ENCODE measurements at regions not wholly inside any gene's neighbourhood (a gene's known extent, or its start where the extent isn't known, plus 50 kb on each side); places are given as distances from the start of the nearest gene placed in this dataset.
A peak's percentile ranks its signal among the peaks of the same experiment; 100 is the strongest.

DNA sequence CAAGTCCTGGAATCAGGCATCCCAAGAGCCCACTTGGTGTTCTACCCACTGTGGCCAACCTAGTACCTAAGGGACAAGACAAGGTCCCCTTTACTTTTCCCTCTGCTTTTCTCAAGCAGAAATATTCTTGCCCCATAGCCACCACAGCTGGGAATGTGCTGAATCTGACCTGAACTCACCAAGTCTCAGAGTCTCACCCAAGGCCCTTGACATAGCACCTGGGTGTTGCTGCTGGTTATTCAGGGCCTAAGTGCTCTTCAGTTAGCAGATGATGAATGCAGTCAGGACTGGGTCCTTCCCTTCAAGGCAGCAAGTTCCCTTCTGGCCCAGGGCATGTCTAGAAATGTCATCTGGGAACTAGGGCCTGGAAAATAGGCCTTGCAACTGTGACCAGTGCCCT, 201.8 kb upstream of the SERP2 start:
- TF ChIP-seq Cebpa-rat (IDR thresholded peaks at IDR 0.05), result no peak
- Histone ChIP-seq H3K27ac (no peak overlapping the region), H3K4me3 (no peak overlapping the region), H3K9me3 (replicated peaks in 1 of 11) (no peaks in the 10 kb centered on the region), H3K27me3 (no peaks in the 10 kb centered on the region), H4K20me1 (no peaks in the 10 kb centered on the region), H3K36me3 (no peaks in the 10 kb centered on the region), H3K9ac (no peak overlapping the region), H3K4me2 (no peak overlapping the region), H3K4me1 (peaks cover 0 to 9% (median 0%) of the 10 kb centered on the region in 10 experiments; a peak in 5 of 20 replicates)

DNA sequence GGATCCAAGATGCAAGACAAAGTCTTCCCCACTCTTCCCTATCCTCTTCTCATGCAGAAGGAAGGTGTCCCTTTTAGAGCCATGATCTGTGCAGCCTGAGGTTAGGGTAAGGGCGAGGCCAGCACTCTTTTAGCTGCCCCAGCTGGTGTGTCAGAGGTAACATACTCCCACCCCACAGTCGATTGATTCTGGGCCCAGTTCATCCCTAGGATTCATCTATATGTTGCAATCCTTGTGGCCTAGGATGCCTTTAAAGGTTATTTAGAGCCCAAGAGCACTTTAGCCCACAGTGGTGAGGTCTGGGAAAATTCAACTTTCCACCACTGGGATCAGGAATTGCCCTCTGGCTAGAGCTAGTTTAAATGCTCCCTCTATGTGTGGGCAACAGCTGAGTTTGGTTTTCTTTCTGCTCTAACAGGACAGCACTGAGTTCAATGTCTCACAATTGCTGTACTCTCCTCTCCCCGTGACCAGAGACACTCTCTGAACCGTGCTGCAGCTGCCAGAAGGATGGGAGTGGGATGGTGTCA, 201.3 kb upstream of the SERP2 start:
- Histone ChIP-seq H3K9ac (no peak overlapping the region), H3K27me3 (no peaks in the 10 kb centered on the region), H4K20me1 (no peaks in the 10 kb centered on the region), H3K27ac (no peak overlapping the region), H3K4me2 (no peak overlapping the region), H3K4me3 (no peak overlapping the region), H3K4me1 (peaks cover 0 to 9% (median 0%) of the 10 kb centered on the region in 10 experiments; a peak in 5 of 20 replicates), H3K36me3 (no peaks in the 10 kb centered on the region), H3K9me3 (replicated peaks in 1 of 11) (no peaks in the 10 kb centered on the region)
- peak in 1 of 11 experiments; percentile 18; a peak in 1 of 22 replicates for TF ChIP-seq Cebpa-rat (IDR thresholded peaks at IDR 0.05)

DNA sequence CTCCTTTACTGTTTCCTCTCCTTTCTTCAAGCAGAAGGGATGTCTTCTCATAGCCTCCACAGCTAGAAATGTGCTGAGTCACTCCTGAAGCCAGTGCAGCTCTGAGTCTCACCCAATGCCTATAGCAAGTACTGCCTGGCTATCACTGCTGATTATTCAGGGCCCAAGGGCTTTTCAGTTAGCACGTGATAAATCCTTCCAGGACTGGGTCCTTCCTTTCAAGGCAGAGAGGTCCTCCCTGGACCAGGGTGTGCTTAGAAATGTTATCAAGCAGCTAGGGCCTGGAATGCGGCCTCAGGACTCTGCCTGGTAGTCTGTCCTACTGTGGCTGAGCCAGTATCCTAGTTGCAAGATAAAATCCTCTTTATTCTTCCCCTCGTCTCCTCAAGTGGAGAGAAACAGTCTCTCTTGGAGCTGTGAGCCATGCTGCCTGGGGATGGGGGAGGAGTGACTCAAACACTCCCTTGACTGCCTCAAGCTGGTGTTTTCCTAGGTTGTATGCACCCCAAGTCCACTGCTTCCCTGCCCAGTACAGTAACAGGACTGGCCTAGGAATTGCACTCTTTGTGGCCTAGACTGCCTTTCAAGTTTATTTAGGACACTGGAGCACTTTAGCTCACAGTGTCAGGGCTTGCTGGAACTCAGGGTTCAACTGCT, 198.7 kb upstream of the SERP2 start:
- Histone ChIP-seq H3K27ac (peak overlapping the region in 4 of 11 experiments; percentile 8 to 51 (median 25); a peak in 5 of 22 replicates), H3K9me3 (replicated peaks in 1 of 11) (no peaks in the 10 kb centered on the region), H3K4me3 (no peak overlapping the region), H3K9ac (no peak overlapping the region), H3K27me3 (no peaks in the 10 kb centered on the region), H4K20me1 (no peaks in the 10 kb centered on the region), H3K36me3 (no peaks in the 10 kb centered on the region), H3K4me2 (peak overlapping the region in 2 of 11 experiments; percentile 13 to 44; a peak in 4 of 22 replicates), H3K4me1 (peaks cover 0 to 9% (median 0%) of the 10 kb centered on the region in 10 experiments; a peak in 5 of 20 replicates)
- TF ChIP-seq Cebpa-rat (IDR thresholded peaks at IDR 0.05), result no peak

DNA sequence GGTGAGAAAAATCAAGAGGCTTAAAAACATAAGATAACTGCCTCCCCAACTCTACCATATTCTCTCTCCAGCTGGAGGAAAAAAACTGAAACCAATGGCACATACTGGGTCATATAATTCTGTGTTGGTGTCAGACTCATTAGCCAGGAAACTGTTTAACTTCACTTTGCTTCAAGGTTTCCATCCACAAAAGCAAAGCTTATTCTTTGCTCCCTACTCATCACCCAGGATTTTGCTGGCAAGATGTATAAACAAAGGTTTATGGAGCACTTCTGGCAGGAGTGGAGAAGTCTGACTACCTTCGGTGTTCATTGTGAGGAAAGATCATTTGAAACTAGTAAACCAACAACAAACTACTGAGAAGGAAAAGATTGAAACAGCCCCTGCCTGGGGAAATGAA, 197.5 kb upstream of the SERP2 start:
- TF ChIP-seq Cebpa-rat (IDR thresholded peaks at IDR 0.05), result no peak
- Histone ChIP-seq H4K20me1 (no peaks in the 10 kb centered on the region), H3K9me3 (replicated peaks in 1 of 11) (no peaks in the 10 kb centered on the region), H3K27ac (no peak overlapping the region), H3K27me3 (no peaks in the 10 kb centered on the region), H3K9ac (no peak overlapping the region), H3K4me1 (peaks cover 0 to 9% (median 0%) of the 10 kb centered on the region in 10 experiments; a peak in 5 of 20 replicates), H3K4me3 (no peak overlapping the region), H3K36me3 (no peaks in the 10 kb centered on the region), H3K4me2 (no peak overlapping the region)

DNA sequence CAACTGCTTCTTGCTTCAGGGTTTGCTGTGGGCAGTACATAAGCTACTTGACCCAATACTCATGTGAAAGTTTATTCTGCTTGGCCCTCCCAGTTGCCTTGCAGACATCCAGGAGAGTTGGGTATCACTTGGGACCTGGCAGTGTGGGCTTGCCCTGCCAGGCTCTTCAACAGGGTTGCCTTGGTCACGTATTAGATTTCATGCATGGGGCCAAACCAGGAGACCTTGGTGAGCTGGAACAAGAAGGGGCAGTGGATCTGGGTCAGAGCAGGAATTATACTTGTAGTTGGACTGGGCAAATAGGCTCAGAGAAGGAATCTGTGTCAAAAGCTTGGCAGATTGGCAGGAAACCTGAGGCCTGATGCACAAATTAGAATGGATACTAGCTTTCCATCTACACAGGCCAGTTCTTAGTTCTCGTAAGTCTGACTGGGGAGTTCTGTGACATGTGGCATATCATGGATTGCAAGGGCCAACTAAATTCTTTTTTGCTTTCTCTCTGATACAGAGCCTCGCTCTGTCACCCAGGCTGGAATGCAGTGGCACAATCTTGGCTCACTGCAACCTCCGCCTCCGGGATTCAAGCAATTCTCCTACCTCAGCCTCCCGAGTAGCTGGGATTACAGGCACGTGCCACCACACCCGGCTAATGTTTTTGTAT, 192.6 kb upstream of the SERP2 start:
- Histone ChIP-seq H3K9me3 (replicated peaks in 1 of 11) (peaks cover 6 to 19% (median 10%) of the 10 kb centered on the region in 11 experiments; a peak in 12 of 22 replicates), H3K4me2 (no peak overlapping the region), H3K4me1 (no peaks in the 10 kb centered on the region), H4K20me1 (no peaks in the 10 kb centered on the region), H3K9ac (no peak overlapping the region), H3K4me3 (no peak overlapping the region), H3K27ac (no peak overlapping the region), H3K27me3 (no peaks in the 10 kb centered on the region), H3K36me3 (no peaks in the 10 kb centered on the region)
- TF ChIP-seq Cebpa-rat (IDR thresholded peaks at IDR 0.05), result no peak

DNA sequence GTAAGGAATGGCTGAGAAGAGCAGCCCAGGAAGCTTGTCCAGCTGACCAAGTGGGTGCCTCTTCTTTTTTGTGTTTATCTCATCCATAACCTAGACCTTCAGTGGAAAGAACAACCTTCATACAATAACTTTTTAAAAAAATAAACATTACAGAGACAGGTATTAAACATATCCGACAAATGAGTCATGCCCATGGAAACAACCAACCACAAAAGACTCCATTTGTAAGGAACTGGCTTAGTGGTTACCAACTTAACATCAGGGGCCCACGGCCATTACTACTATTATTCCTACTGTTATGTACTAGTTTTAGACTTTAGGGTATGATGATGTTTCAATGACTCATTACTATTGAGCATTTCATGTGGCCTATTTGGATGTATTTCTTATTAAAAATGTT, 191.7 kb upstream of the SERP2 start:
- peaks cover 6 to 19% (median 10%) of the 10 kb centered on the region in 11 experiments; a peak in 12 of 22 replicates for H3K9me3 ChIP-seq (replicated peaks in 1 of 11)
- H3K4me1 ChIP-seq, result no peaks in the 10 kb centered on the region
- TF ChIP-seq Cebpa-rat (IDR thresholded peaks at IDR 0.05), result no peak
- H4K20me1 ChIP-seq, result no peaks in the 10 kb centered on the region
- H3K27ac ChIP-seq, result no peak overlapping the region
- no peaks in the 10 kb centered on the region for H3K27me3 ChIP-seq
- no peaks in the 10 kb centered on the region for H3K36me3 ChIP-seq
- H3K4me3 ChIP-seq, result no peak overlapping the region
- no peak overlapping the region for H3K4me2 ChIP-seq
- no peak overlapping the region for H3K9ac ChIP-seq

DNA sequence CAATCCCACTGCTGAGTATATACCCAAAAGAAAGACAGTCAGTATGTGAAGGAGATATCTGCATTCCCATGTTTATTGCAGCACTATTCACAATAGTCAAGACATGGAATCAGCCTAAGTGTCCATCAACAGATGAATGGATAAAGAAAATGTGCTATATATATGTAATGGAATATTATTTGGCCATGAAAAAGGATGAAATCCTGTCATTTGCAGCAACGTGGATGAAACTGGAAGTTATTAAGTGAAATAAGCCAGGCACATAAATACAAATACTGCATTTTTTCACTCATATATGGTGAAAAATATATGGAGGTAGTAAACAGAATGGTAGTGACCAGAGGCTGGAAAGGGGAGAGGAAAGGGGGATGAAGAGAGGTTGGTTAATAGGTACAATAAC, 188.9 kb upstream of the SERP2 start:
- no peak for TF ChIP-seq Cebpa-rat (IDR thresholded peaks at IDR 0.05)
- H3K27ac ChIP-seq, result no peak overlapping the region
- no peaks in the 10 kb centered on the region for H3K36me3 ChIP-seq
- no peak overlapping the region for H3K4me2 ChIP-seq
- no peak overlapping the region for H3K4me3 ChIP-seq
- H3K9me3 ChIP-seq (replicated peaks in 1 of 11), result peaks cover 6 to 19% (median 10%) of the 10 kb centered on the region in 11 experiments; a peak in 12 of 22 replicates
- H3K9ac ChIP-seq, result no peak overlapping the region
- no peaks in the 10 kb centered on the region for H4K20me1 ChIP-seq
- H3K4me1 ChIP-seq, result peaks cover 0 to under 1% (median 0%) of the 10 kb centered on the region in 10 experiments; a peak in 3 of 20 replicates
- no peaks in the 10 kb centered on the region for H3K27me3 ChIP-seq

DNA sequence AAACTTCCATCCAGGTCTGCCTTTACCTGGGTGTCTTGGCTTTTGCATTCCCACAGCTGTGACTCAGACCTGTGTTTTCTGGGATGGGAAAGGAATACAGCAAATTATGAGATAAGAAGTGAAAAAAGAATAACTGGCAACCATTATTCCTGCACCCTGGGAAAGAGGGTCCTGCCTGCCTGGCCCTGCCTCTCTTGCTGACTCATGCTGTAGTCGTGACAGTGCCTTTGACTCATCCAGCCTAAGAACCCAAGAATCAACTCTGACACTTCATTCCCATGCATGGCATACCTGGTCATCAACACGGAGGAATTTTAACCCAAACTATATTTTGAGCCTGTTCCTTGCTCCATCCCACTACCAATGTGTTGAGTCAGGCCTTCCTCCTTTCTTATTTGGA, 185.4 kb upstream of the SERP2 start:
- peaks cover 6 to 17% (median 10%) of the 10 kb centered on the region in 11 experiments; a peak in 12 of 22 replicates for H3K9me3 ChIP-seq (replicated peaks in 1 of 11)
- no peak for TF ChIP-seq Cebpa-rat (IDR thresholded peaks at IDR 0.05)
- H3K27me3 ChIP-seq, result no peaks in the 10 kb centered on the region
- no peak overlapping the region for H3K9ac ChIP-seq
- H3K36me3 ChIP-seq, result no peaks in the 10 kb centered on the region
- H3K4me1 ChIP-seq, result peaks cover 0 to 9% (median 6%) of the 10 kb centered on the region in 10 experiments; a peak in 10 of 20 replicates
- H3K4me2 ChIP-seq, result no peak overlapping the region
- 0 out of 22 replicates have a peak overlapping the region, but pooled peaks of 1 of the 11 experiments have one; percentile 7 for H3K27ac ChIP-seq
- H3K4me3 ChIP-seq, result no peak overlapping the region
- no peaks in the 10 kb centered on the region for H4K20me1 ChIP-seq

DNA sequence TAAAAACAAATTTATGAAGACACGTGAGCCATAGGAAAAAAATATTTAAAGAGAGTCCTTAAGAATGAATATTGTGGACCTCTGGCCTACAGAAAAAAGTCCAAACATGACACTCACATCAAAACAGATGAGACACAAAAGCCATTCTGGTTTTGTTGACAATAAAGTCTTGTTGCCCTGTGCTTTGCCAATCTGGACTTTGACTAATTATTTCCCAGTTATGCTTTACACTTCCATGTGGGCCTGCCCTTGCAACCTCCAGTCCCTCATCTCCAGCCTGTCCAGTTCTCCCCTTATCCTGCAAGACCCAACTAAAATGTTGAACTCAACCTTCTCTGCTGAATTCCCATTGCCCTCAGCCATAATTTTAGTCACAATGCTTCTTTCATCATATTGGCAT, 184.5 kb upstream of the SERP2 start:
- H3K4me3 ChIP-seq, result no peak overlapping the region
- H3K27ac ChIP-seq, result no peak overlapping the region
- H3K4me1 ChIP-seq, result peaks cover 0 to 9% (median 6%) of the 10 kb centered on the region in 10 experiments; a peak in 10 of 20 replicates
- no peak for TF ChIP-seq Cebpa-rat (IDR thresholded peaks at IDR 0.05)
- no peaks in the 10 kb centered on the region for H3K27me3 ChIP-seq
- peaks cover 5 to 9% (median 7%) of the 10 kb centered on the region in 11 experiments; a peak in 10 of 22 replicates for H3K9me3 ChIP-seq (replicated peaks in 1 of 11)
- H4K20me1 ChIP-seq, result no peaks in the 10 kb centered on the region
- H3K36me3 ChIP-seq, result no peaks in the 10 kb centered on the region
- no peak overlapping the region for H3K4me2 ChIP-seq
- H3K9ac ChIP-seq, result no peak overlapping the region
